Iris pigment epithelial cell (primary cell): ENCODE measurements at regions not wholly inside any gene's neighbourhood (a gene's known extent, or its start where the extent isn't known, plus 50 kb on each side); places are given as distances from the start of the nearest gene placed in this dataset.
"Not testable (repeated sequence)": the region's sequence is repeated elsewhere in the genome, so short reads cannot be mapped to it uniquely, and the experiment has no call there.

Source experiments
- DNase-seq: peaks from one replicate; pipeline ENCODE4 v3.0.0-alpha.2; 2011; ENCODE audit warnings: low read depth

DNA sequence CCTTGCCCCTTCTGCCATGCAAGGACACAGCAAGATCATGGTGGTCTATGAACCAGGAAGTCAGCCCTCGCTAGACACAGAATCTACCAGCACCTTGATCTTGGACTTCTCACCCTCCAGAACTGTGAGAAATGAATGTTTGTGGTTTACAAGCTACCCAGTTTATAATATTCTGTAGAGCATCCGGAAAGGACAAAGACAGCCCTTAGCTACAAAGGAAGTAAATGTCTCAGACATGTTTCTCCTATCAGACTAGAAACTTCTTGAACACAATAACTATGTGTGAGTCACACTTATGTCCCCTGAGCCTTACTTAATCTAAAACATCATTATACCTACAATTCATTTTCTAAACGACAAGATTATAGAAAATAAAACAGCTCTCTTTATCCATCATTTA is 176.7 kb downstream of the KLHL28 start:
- DNase-seq: peak; percentile 3

- DNase-seq: no peak
Observed at GRCh38 chr14:44783901-44784300, 177.8 kb downstream of the KLHL28 start.

- DNase-seq: peak; percentile 28
Observed at GRCh38 chr14:44782775-44783238, 178.9 kb downstream of the KLHL28 start.

GRCh38 chr14:44780989-44781388 is 180.8 kb downstream of the KLHL28 start:
- no peak for DNase-seq

- peak; percentile 49 for DNase-seq
Observed at GRCh38 chr14:44778604-44779003, 183.1 kb downstream of the KLHL28 start.

GRCh38 chr14:44777584-44777983 is 184.2 kb downstream of the KLHL28 start:
- DNase-seq: no peak

GRCh38 chr14:44775248-44775647 is 186.5 kb downstream of the KLHL28 start:
- no peak for DNase-seq

DNA sequence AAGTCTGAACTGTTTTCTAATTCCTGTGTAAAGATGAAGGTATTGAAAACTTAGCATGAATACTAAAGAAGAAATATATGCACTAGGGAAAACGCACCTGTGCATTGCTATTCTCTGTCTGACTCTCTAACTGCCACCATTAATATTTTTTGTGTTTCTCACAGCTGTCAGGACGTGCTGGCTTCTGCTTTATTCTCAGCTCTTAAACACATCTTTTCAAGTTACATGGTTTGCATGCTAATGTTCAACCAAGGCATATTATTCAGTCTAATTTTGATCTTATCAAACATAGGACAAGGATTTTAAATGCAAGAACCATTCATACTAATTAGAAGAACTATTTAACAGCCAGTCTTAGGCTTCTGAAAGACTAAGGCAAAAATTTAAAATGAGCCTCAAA is 187.4 kb downstream of the KLHL28 start:
- no peak for DNase-seq

GRCh38 chr14:44771496-44771895 is 190.3 kb downstream of the KLHL28 start:
- DNase-seq: no peak

DNA sequence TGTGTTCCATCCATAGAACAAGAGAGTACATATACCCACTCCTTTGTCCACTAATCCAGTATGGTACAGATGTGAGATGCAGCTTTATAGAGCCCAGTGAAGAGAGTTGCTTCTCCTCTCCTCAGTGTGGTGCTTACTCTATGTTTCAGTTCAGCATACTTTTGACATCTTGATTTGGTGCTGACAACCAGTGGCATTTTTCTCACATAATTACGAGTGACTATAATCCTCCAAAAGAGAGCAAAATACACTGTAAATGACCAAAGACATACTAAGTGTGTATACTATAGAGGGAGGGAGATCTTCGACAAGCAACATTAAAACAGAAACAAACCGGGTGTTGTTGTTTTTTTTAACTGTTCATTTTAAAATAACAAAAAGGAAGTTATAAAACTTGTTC is 191.5 kb downstream of the KLHL28 start:
- DNase-seq: no peak

- DNase-seq: no peak
Observed at GRCh38 chr14:44768935-44769334, 192.8 kb downstream of the KLHL28 start.

GRCh38 chr14:44767646-44768173 is 194.0 kb downstream of the KLHL28 start:
- DNase-seq: no peak

DNA sequence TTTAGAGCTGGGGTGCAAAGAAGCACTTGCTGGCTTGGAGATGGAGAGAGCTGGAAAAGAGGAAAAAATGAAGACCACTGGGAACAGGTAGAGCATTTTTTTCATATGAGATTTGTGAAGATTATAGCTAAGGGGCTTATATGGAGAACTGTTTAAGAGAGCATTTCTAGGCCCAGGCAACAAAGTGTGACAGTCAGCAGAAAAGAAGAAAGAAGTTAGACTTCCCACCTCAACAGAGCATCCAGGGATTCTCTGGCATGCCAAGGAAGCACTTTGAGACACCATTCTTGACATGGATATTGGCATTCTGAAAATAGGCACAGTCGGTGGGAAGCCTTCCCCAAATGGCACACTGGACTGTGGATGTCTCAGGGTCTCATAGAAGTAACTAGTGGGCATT is 195.5 kb downstream of the KLHL28 start:
- DNase-seq: no peak

- no peak for DNase-seq
Observed at GRCh38 chr14:44763356-44763755, 198.4 kb downstream of the KLHL28 start.

DNA sequence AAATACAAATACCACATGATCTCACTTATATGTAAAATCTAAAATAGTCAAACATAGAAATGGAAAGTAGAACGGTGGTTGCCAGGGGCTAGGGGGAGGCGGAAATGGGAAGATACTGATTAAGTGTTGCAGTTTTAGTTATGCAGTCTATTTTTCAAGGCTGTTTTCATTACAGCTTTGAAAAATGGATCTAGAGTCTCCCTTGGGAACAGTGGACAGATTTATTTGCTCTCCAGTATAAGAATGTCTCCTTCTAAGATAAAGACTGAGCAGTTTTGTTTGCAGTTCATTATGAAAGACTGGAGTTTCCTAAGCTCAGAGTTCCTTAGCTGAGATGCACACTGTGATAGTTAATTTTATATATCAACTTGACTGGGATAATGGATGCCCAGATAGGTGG is 202.5 kb downstream of the KLHL28 start:
- no peak for DNase-seq

DNA sequence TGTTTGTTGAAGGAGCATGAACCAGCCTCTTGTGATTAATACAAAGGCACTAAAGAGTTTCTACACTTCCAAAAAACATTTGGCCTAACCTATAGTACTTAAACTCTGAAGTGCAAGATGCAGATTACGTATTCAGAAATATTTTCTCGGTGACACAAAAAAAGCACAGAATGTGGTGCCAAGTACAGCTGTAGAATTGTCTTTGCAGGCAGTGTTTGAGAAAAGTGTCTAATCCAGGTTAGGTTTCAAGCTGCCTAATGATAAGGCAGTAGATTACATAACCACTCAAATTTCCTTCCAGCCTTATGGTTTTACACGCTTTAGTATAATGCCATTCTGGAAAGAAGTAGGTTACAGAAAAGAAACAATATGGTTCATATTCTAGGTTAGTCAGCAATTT is 205.2 kb downstream of the KLHL28 start:
- no peak for DNase-seq

GRCh38 chr14:44745371-44745770 is 216.4 kb downstream of the KLHL28 start:
- DNase-seq: no peak

GRCh38 chr14:44742202-44742601 is 219.5 kb downstream of the KLHL28 start:
- no peak for DNase-seq

- no peak for DNase-seq
Observed at GRCh38 chr14:44741431-44741830, 220.3 kb downstream of the KLHL28 start.

- no peak for DNase-seq
Observed at GRCh38 chr14:44736326-44736725, 225.4 kb downstream of the KLHL28 start.

DNA sequence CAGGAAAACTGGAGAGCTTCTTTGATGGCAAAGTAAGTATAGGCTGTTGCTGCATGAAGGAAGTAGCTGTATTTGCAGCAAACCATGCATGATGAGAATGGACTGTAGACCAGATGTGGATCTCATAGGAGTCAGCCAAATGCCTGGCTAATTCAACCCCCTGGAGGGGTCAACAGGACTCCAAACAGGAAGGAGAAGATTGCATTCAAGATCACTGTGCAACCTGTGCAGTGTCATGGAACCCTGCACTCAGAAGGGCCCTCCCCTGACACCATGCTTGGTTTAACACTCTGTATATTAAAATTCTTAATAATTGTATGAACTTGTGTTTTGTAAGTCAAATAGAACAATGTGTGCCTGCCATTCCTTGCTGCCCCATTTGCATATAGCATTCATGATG is 225.1 kb upstream of the FSCB start:
- DNase-seq: no peak

DNA sequence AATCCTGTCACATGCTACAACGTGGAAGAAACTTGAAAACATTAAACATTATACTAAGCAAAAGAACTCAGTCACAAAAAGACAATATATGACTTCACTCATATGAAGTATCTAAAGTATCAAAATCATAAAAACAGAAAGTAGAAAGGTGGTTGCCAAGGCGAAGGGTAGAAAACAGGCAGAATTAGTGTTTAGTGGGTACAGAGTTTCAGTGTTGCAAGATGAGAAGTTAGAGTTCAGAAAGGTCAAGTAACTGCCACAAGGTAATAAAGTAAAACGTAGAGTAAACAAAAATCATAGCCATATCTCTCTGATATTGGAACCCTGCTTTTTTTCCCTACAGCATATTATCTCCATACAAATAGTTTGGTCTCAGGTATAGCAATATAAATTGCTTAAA is 223.8 kb upstream of the FSCB start:
- no peak for DNase-seq

DNA sequence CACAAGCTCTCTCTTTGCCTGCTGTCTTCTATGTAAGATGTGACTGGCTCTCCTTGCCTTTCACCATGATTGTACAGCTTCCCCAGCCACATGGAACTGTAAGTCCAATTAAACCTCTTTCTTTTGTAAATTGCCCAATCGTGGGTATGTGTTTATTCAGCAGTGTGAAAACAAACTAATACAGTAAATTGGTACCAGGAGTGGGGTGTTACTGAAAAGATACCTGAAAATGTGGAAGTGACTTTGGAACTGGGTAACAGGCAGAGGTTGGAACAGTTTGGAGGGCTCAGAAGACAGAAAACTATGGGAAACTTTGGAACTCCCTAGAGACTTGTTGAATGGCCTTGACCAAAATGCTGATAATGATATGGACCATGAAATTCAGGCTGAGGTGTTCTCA is 214.3 kb upstream of the FSCB start:
- not testable (repeated sequence) for DNase-seq

GRCh38 chr14:44720707-44721106 is 213.6 kb upstream of the FSCB start:
- no peak for DNase-seq
